CD14-positive monocyte (primary cell): ENCODE measurements at regions not wholly inside any gene's neighbourhood (a gene's known extent, or its start where the extent isn't known, plus 50 kb on each side); places are given as distances from the start of the nearest gene placed in this dataset.

Source experiments
- DNase-seq, 3 donors: peaks; one replicate each; pipeline ENCODE4 v3.0.0-alpha.2; 2011 to 2022
- H2AFZ ChIP-seq: 2 replicates; pipeline ENCODE4 v1.6.0; 2012; ENCODE audit warnings: mild to moderate bottlenecking, low read depth, low read length, inconsistent platforms; ENCODE audit not compliant: insufficient read depth, poor library complexity, severe bottlenecking
- H3K27ac ChIP-seq, 2 donors: 1 replicate in 1 of 2; 2 replicates in 1 of 2; pipeline ENCODE4 v1.5.1; 2012 to 2013; ENCODE audit warnings: low read length in 2 of 2, control low read depth in 1 of 2, inconsistent platforms in 1 of 2, low read depth in 1 of 2, mild to moderate bottlenecking in 1 of 2
- H3K27me3 ChIP-seq, 2 donors: one replicate each; pipeline versions ENCODE4 v1.6.0 to v1.6.1; 2011 to 2013; ENCODE audit warnings: low read length in 2 of 2; ENCODE audit not compliant: control insufficient read depth in 2 of 2, insufficient read depth in 2 of 2
- H3K36me3 ChIP-seq, 2 donors: replicated peaks in 1 of 2; 1 replicate in 1 of 2; 2 replicates in 1 of 2; pipeline versions ENCODE4 v1.5.1 to v1.6.1; 2012 to 2013; ENCODE audit warnings: low read length in 2 of 2, control low read depth in 1 of 2, inconsistent platforms in 1 of 2, mild to moderate bottlenecking in 1 of 2; ENCODE audit not compliant: insufficient read depth in 2 of 2, control insufficient read depth in 1 of 2
- H3K4me1 ChIP-seq, 2 donors: 1 replicate in 1 of 2; 2 replicates in 1 of 2; pipeline versions ENCODE4 v1.5.1 to v1.6.1; 2012 to 2013; ENCODE audit warnings: low read length in 2 of 2, control low read depth in 1 of 2, inconsistent platforms in 1 of 2, mild to moderate bottlenecking in 1 of 2, moderate library complexity in 1 of 2; ENCODE audit not compliant: insufficient read depth in 2 of 2, control insufficient read depth in 1 of 2
- H3K4me2 ChIP-seq: replicated peaks from 2 replicates; pipeline ENCODE3; 2012; ENCODE audit warnings: low read length, moderate library complexity, mild to moderate bottlenecking; ENCODE audit not compliant: poor library complexity, severe bottlenecking; ENCODE audit errors: extremely low read depth
- H3K4me3 ChIP-seq, 3 experiments: fragments of 200-600 bp in 1 of 3; sonication (generic) in 1 of 3; replicated peaks in 1 of 3; 1 replicate in 2 of 3; 2 replicates in 1 of 3; pipeline ENCODE4 v1.5.1; 2011 to 2013; ENCODE audit warnings: low read length in 3 of 3, mild to moderate bottlenecking in 3 of 3, control low read depth in 2 of 3, low read depth in 2 of 3, inconsistent platforms in 1 of 3, moderate library complexity in 1 of 3
- H3K79me2 ChIP-seq: 2 replicates; pipeline ENCODE4 v1.6.0; 2012; ENCODE audit warnings: mild to moderate bottlenecking, control low read depth, inconsistent platforms, low read length, moderate library complexity; ENCODE audit not compliant: insufficient read depth
- H3K9ac ChIP-seq: 2 replicates; pipeline ENCODE4 v1.6.0; 2017; ENCODE audit warnings: low read length, mild to moderate bottlenecking; ENCODE audit not compliant: insufficient read depth, poor library complexity, severe bottlenecking
- H3K9me3 ChIP-seq, 2 donors: replicated peaks in 1 of 2; 1 replicate in 1 of 2; 2 replicates in 1 of 2; pipeline versions ENCODE4 v1.5.1 to v1.6.1; 2012 to 2013; ENCODE audit warnings: low read length in 2 of 2, control low read depth in 1 of 2; ENCODE audit not compliant: control insufficient read depth in 1 of 2, insufficient read depth in 1 of 2
- H4K20me1 ChIP-seq: 2 replicates; pipeline ENCODE4 v1.6.0; 2012; ENCODE audit warnings: mild to moderate bottlenecking, low read length, control low read depth, moderate library complexity; ENCODE audit not compliant: insufficient read depth
- H3K27ac Mint-ChIP-seq, 7 donors: one replicate each; pipeline ENCODE4 v1.8.0; 2020; ENCODE audit warnings: mild to moderate bottlenecking in 7 of 7, mixed read lengths in 7 of 7, moderate library complexity in 6 of 7, inconsistent platforms in 2 of 7
- H3K27me3 Mint-ChIP-seq, 3 donors: one replicate each; pipeline ENCODE4 v1.8.0; 2021 to 2022; ENCODE audit warnings: low read depth in 3 of 3, mild to moderate bottlenecking in 3 of 3, mixed read lengths in 3 of 3, moderate library complexity in 3 of 3, inconsistent platforms in 1 of 3
- H3K36me3 Mint-ChIP-seq, 2 donors: one replicate each; pipeline ENCODE4 v1.8.0; 2020; ENCODE audit warnings: mixed read lengths in 2 of 2, inconsistent platforms in 1 of 2, mild to moderate bottlenecking in 1 of 2
- H3K4me1 Mint-ChIP-seq: one replicate; pipeline ENCODE4 v1.8.0; 2020; ENCODE audit warnings: mild to moderate bottlenecking, mixed read lengths
- H3K4me3 Mint-ChIP-seq, 2 donors: one replicate each; pipeline ENCODE4 v1.8.0; 2020; ENCODE audit warnings: mild to moderate bottlenecking in 2 of 2, mixed read lengths in 2 of 2, moderate library complexity in 1 of 2
- H3K9me3 Mint-ChIP-seq, 7 donors: one replicate each; pipeline ENCODE4 v1.8.0; 2020 to 2022; ENCODE audit warnings: mixed read lengths in 7 of 7, mild to moderate bottlenecking in 6 of 7, moderate library complexity in 6 of 7, inconsistent platforms in 2 of 7
- WGBS: methylation state at CpG from one replicate; pipeline ENCODE4 v1.1.5; 2013; ENCODE audit warnings: missing lambda C conversion rate; ENCODE audit not compliant: insufficient coverage; 5-methylcytosine and 5-hydroxymethylcytosine counted together
- intact Hi-C, 2 donors: fragments of 100-400 bp; cut with micrococcal nuclease; formaldehyde crosslinking; loops; one replicate each; pipeline versions ENCODE4 v1.15.0 to v1.15.1; 2023
- TF ChIP-seq, protein P1 (sequence below): fragments of 200-600 bp; IDR thresholded peaks from one replicate; pipeline ENCODE4 v1.8.0; 2022; ENCODE audit warnings: antibody characterized with exemption, mild to moderate bottlenecking

DNA sequence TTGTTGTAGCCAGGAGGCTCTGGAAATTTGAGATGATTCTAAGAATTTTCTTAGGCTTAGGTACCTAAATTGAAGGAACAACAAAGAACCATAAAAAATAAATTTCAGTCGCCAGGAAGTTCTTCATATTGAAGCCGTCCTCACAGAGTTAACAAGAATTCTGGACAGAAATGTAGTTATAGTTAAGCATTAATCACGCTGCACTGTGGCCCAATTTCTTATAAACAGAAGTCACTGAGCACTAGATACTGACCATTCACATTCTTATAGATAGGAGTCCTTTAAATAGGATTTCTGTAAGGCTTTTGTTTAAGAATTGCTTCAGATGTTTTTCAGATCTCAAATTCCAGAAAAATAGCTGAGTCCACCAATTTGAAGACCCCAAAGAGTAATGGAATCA, 256.2 kb upstream of the PITRM1 start:
- Histone ChIP-seq H3K36me3 (no peaks in the 10 kb centered on the region), H2AFZ (no peak overlapping the region), H3K9me3 (peaks cover 0 to 15% of the 10 kb centered on the region in 2 donors), H3K27ac (no peak overlapping the region), H3K79me2 (no peaks in the 10 kb centered on the region), H3K4me2 (no peak overlapping the region), H3K27me3 (no peaks in the 10 kb centered on the region), H3K4me1 (peaks cover 8 to 10% of the 10 kb centered on the region in 2 donors), H3K4me3 (no peak overlapping the region), H4K20me1 (no peaks in the 10 kb centered on the region), H3K9ac (no peak overlapping the region)
- intact Hi-C loops = no loop called here
- H3K36me3 Mint-ChIP-seq = no peaks in the 10 kb centered on the region
- H3K4me3 Mint-ChIP-seq = no peak overlapping the region
- peaks cover 4 to 14% (median 7%) of the 10 kb centered on the region in 7 donors for H3K9me3 Mint-ChIP-seq
- H3K4me1 Mint-ChIP-seq = peaks cover 9% of the 10 kb centered on the region
- peaks cover under 1 to 3% (median 3%) of the 10 kb centered on the region in 3 donors for H3K27me3 Mint-ChIP-seq
- TF ChIP-seq, protein P1, sequence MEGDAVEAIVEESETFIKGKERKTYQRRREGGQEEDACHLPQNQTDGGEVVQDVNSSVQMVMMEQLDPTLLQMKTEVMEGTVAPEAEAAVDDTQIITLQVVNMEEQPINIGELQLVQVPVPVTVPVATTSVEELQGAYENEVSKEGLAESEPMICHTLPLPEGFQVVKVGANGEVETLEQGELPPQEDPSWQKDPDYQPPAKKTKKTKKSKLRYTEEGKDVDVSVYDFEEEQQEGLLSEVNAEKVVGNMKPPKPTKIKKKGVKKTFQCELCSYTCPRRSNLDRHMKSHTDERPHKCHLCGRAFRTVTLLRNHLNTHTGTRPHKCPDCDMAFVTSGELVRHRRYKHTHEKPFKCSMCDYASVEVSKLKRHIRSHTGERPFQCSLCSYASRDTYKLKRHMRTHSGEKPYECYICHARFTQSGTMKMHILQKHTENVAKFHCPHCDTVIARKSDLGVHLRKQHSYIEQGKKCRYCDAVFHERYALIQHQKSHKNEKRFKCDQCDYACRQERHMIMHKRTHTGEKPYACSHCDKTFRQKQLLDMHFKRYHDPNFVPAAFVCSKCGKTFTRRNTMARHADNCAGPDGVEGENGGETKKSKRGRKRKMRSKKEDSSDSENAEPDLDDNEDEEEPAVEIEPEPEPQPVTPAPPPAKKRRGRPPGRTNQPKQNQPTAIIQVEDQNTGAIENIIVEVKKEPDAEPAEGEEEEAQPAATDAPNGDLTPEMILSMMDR = no peak
- WGBS = no CpG with 5 or more reads among the region's 3 CpGs
- H3K27ac Mint-ChIP-seq = no peak overlapping the region
- DNase-seq = no peak

DNA sequence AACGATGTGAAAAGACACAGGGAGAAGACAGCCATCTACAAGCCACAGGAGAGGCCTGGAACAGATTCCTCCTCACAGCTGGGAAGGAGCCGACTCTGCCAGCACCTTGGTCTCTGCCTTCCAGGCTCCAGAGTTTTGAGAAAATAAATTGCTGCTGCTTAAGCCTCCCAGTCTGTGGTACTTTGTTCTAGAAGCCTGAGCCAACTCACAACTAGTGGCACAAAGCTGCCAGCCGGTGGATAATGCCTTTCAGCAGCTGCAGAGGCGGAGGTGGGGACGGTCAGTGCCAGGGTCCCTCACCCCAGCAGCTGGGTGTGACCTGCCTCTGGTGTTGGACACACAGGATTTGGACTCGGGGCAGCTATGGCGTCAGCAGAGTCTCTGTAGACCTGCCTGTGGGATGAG, 255.4 kb upstream of the PITRM1 start:
- H3K9ac ChIP-seq = no peak overlapping the region
- no peak overlapping the region for H3K27ac Mint-ChIP-seq
- H3K4me1 Mint-ChIP-seq = peaks cover 11% of the 10 kb centered on the region

More for the DNA sequence above, 255.4 kb upstream of the PITRM1 start:
- Histone ChIP-seq H3K79me2 (no peaks in the 10 kb centered on the region), H3K36me3 (no peaks in the 10 kb centered on the region), H2AFZ (no peak overlapping the region), H3K4me3 (no peak overlapping the region), H3K9me3 (peaks cover 0 to 15% of the 10 kb centered on the region in 2 donors), H3K27me3 (no peaks in the 10 kb centered on the region), H3K27ac (no peak overlapping the region), H3K4me1 (peaks cover 8 to 11% of the 10 kb centered on the region in 2 donors), H4K20me1 (no peaks in the 10 kb centered on the region), H3K4me2 (no peak overlapping the region)
- 96% methylated on average over 6 of the region's 7 CpGs for WGBS
- Mint-ChIP-seq H3K4me3 (no peak overlapping the region), H3K27me3 (peaks cover 3% of the 10 kb centered on the region in 3 donors), H3K36me3 (no peaks in the 10 kb centered on the region), H3K9me3 (peaks cover 4 to 14% (median 7%) of the 10 kb centered on the region in 7 donors)
- intact Hi-C loops = no loop called here
- DNase-seq = no peak
- TF ChIP-seq, protein P1 = no peak
